ENCODE measurements at regions not wholly inside any gene's neighbourhood (a gene's known extent, or its start where the extent isn't known, plus 50 kb on each side); places are given as distances from the start of the nearest gene placed in this dataset.

- Histone ChIP-seq H3K36me3 (replicated peaks) (no peaks in the 10 kb centered on the region), H3K27me3 (replicated peaks) (no peaks in the 10 kb centered on the region), H3K4me3 (ENCODE audit: low read depth, low read length) (no peak overlapping the region), H3K27ac (no peak overlapping the region)
- in situ Hi-C loops (cut with HindIII; ENCODE audit: low pct_ligation_motif_present, low sequenced_read_pairs) = no loop called here
- no peak for TF ChIP-seq CTCF (IDR thresholded peaks at IDR 0.05; ENCODE audit: low read depth, low read length, missing control alignments)
- no peak for DNase-seq
Observed at GRCh38 chr2:17255071-17255470, 263.2 kb downstream of the RAD51AP2 start.

GRCh38 chr2:17254421-17254820 is 263.8 kb downstream of the RAD51AP2 start:
- in situ Hi-C loops (cut with HindIII; ENCODE audit: low pct_ligation_motif_present, low sequenced_read_pairs) = no loop called here
- Histone ChIP-seq H3K4me3 (ENCODE audit: low read depth, low read length) (no peak overlapping the region), H3K27ac (no peak overlapping the region), H3K27me3 (replicated peaks) (no peaks in the 10 kb centered on the region), H3K36me3 (replicated peaks) (no peaks in the 10 kb centered on the region)
- no peak for DNase-seq
- TF ChIP-seq CTCF (IDR thresholded peaks at IDR 0.05; ENCODE audit: low read depth, low read length, missing control alignments) = no peak

GRCh38 chr2:17252258-17252657 is 266.0 kb downstream of the RAD51AP2 start:
- Histone ChIP-seq H3K27me3 (replicated peaks) (no peaks in the 10 kb centered on the region), H3K36me3 (replicated peaks) (no peaks in the 10 kb centered on the region), H3K27ac (no peak overlapping the region), H3K4me3 (ENCODE audit: low read depth, low read length) (no peak overlapping the region)
- no peak for DNase-seq
- no peak for TF ChIP-seq CTCF (IDR thresholded peaks at IDR 0.05; ENCODE audit: low read depth, low read length, missing control alignments)
- in situ Hi-C loops (cut with HindIII; ENCODE audit: low pct_ligation_motif_present, low sequenced_read_pairs) = no loop called here

GRCh38 chr2:17251171-17251570 is 267.1 kb downstream of the RAD51AP2 start:
- Histone ChIP-seq H3K27ac (no peak overlapping the region), H3K4me3 (ENCODE audit: low read depth, low read length) (no peak overlapping the region), H3K27me3 (replicated peaks) (no peaks in the 10 kb centered on the region), H3K36me3 (replicated peaks) (no peaks in the 10 kb centered on the region)
- DNase-seq = no peak
- in situ Hi-C loops (cut with HindIII; ENCODE audit: low pct_ligation_motif_present, low sequenced_read_pairs) = no loop called here
- no peak for TF ChIP-seq CTCF (IDR thresholded peaks at IDR 0.05; ENCODE audit: low read depth, low read length, missing control alignments)

GRCh38 chr2:17249249-17249648 is 269.0 kb downstream of the RAD51AP2 start:
- Histone ChIP-seq H3K4me3 (ENCODE audit: low read depth, low read length) (no peak overlapping the region), H3K27ac (no peak overlapping the region), H3K27me3 (replicated peaks) (no peaks in the 10 kb centered on the region), H3K36me3 (replicated peaks) (no peaks in the 10 kb centered on the region)
- DNase-seq = no peak
- in situ Hi-C loops (cut with HindIII; ENCODE audit: low pct_ligation_motif_present, low sequenced_read_pairs) = no loop called here
- TF ChIP-seq CTCF (IDR thresholded peaks at IDR 0.05; ENCODE audit: low read depth, low read length, missing control alignments) = no peak

- no peak overlapping the region for H3K4me3 ChIP-seq (ENCODE audit: low read depth, low read length)
- no peak for TF ChIP-seq CTCF (IDR thresholded peaks at IDR 0.05; ENCODE audit: low read depth, low read length, missing control alignments)
- no peak for DNase-seq
- H3K27me3 ChIP-seq (replicated peaks) = no peaks in the 10 kb centered on the region
- no peak overlapping the region for H3K27ac ChIP-seq
- H3K36me3 ChIP-seq (replicated peaks) = no peaks in the 10 kb centered on the region
- in situ Hi-C loops (cut with HindIII; ENCODE audit: low pct_ligation_motif_present, low sequenced_read_pairs) = no loop called here
Observed at GRCh38 chr2:17245906-17246305, 272.3 kb downstream of the RAD51AP2 start.

All from brain microvascular endothelial cell (primary cell).